SH-SY5Y (cell line): ENCODE measurements at regions not wholly inside any gene's neighbourhood (a gene's known extent, or its start where the extent isn't known, plus 50 kb on each side); places are given as distances from the start of the nearest gene placed in this dataset.

Experiments used
- GATA2 ChIP-seq: IDR thresholded peaks from 2 replicates; pipeline ENCODE4 v1.6.1; 2011; ENCODE audit warnings: mild to moderate bottlenecking, low read depth, low read length
- GATA3 ChIP-seq: IDR thresholded peaks from 2 replicates; pipeline ENCODE4 v1.6.1; 2011; ENCODE audit warnings: low read depth, mild to moderate bottlenecking, low read length, moderate library complexity

- TF ChIP-seq GATA3, result no peak
- TF ChIP-seq GATA2, result no peak
Observed at GRCh38 chr2:21386666-21387065, 262.9 kb downstream of the TDRD15 start.
